Mesendoderm (in vitro differentiated cells): ENCODE measurements at regions not wholly inside any gene's neighbourhood (a gene's known extent, or its start where the extent isn't known, plus 50 kb on each side); places are given as distances from the start of the nearest gene placed in this dataset.

ENCODE experiments used
- DNase-seq: peaks from one replicate; pipeline ENCODE4 v3.0.0; 2013
- H2AK5ac ChIP-seq: 2 replicates; pipeline ENCODE4 v1.6.1; 2013; ENCODE audit warnings: low read length, inconsistent platforms
- H2BK120ac ChIP-seq: 2 replicates; pipeline ENCODE4 v1.6.1; 2013; ENCODE audit warnings: low read depth, mild to moderate bottlenecking, low read length, moderate library complexity, mixed read lengths
- H2BK15ac ChIP-seq: replicated peaks from 2 replicates; pipeline ENCODE4 v1.6.1; 2013; ENCODE audit warnings: low read depth, mild to moderate bottlenecking, moderate library complexity
- H2BK5ac ChIP-seq: 2 replicates; pipeline ENCODE4 v1.6.1; 2013; ENCODE audit warnings: low read length, inconsistent platforms
- H3K18ac ChIP-seq: 2 replicates; pipeline ENCODE4 v1.6.1; 2013; ENCODE audit warnings: mild to moderate bottlenecking, low read length, mixed read lengths
- H3K23ac ChIP-seq: one replicate; pipeline ENCODE4 v1.6.1; 2013; ENCODE audit warnings: low read length
- H3K27ac ChIP-seq: 2 replicates; pipeline ENCODE4 v1.5.1; 2013; ENCODE audit warnings: low read depth, mild to moderate bottlenecking, inconsistent platforms, low read length, moderate library complexity
- H3K27me3 ChIP-seq: 2 replicates; pipeline ENCODE4 v1.6.1; 2013; ENCODE audit warnings: low read length, control low read depth, mild to moderate bottlenecking, inconsistent platforms; ENCODE audit not compliant: insufficient read depth, poor library complexity
- H3K36me3 ChIP-seq: 2 replicates; pipeline ENCODE4 v1.6.1; 2013; ENCODE audit warnings: low read length, inconsistent platforms; ENCODE audit not compliant: control insufficient read depth, insufficient read depth
- H3K4ac ChIP-seq: one replicate; pipeline ENCODE4 v1.6.1; 2013; ENCODE audit warnings: low read depth, mild to moderate bottlenecking, low read length, moderate library complexity
- H3K4me1 ChIP-seq: 2 replicates; pipeline ENCODE4 v1.6.1; 2013; ENCODE audit warnings: low read depth, low read length, inconsistent platforms; ENCODE audit not compliant: control insufficient read depth
- H3K4me2 ChIP-seq: 2 replicates; pipeline ENCODE4 v1.6.1; 2013; ENCODE audit warnings: low read length
- H3K4me3 ChIP-seq: 2 replicates; pipeline ENCODE4 v1.5.1; 2013; ENCODE audit warnings: mild to moderate bottlenecking, low read length
- H3K56ac ChIP-seq: one replicate; pipeline ENCODE4 v1.6.1; 2013; ENCODE audit warnings: low read length
- H3K79me1 ChIP-seq: 2 replicates; pipeline ENCODE4 v1.6.1; 2013; ENCODE audit warnings: low read length, inconsistent platforms
- H3K79me2 ChIP-seq: 2 replicates; pipeline ENCODE4 v1.6.1; 2013; ENCODE audit warnings: mild to moderate bottlenecking, low read length; ENCODE audit not compliant: control insufficient read depth, insufficient read depth
- H3K9ac ChIP-seq: 2 replicates; pipeline ENCODE4 v1.6.1; 2013; ENCODE audit warnings: low read length, inconsistent platforms
- H4K5ac ChIP-seq: one replicate; pipeline ENCODE4 v1.6.1; 2013; ENCODE audit warnings: low read length
- H4K8ac ChIP-seq: one replicate; pipeline ENCODE4 v1.6.1; 2013; ENCODE audit warnings: low read depth, mild to moderate bottlenecking, control low read depth, low read length, moderate library complexity
- WGBS: extraction: QIAGEN DNeasy Blood & Tissue Kit; methylation state at CpG from one replicate; pipeline ENCODE4 v1.1.7; 2013; ENCODE audit warnings: low lambda C conversion rate, missing lambda C conversion rate; ENCODE audit not compliant: insufficient coverage; ENCODE audit errors: extremely low coverage; 5-methylcytosine and 5-hydroxymethylcytosine counted together

DNA sequence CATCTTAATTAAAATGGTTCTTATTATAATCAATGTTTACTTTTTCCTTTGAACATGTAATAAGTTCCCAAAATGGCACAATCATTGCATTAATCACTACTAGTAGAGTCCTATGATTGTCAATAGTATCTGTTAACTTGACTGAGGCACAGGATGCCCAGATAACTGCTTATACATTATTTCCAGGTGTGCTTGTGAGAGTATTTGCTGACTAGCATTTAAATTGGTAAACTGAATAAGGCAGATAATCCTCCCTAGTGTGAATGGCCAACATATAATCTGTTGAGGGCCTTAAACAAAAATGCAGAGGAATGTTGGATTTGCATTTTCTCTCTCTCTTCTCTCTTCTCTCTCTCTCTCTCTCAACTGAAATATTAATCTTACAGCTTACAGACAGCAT, 999.3 kb upstream of the TMPRSS15 start:
- Histone ChIP-seq H3K4me3 (no peak overlapping the region), H2BK15ac (no peak overlapping the region), H2BK5ac (no peak overlapping the region), H3K4me1 (no peaks in the 10 kb centered on the region), H3K4me2 (no peak overlapping the region), H3K4ac (no peak overlapping the region), H3K9ac (no peak overlapping the region), H3K27me3 (no peaks in the 10 kb centered on the region), H4K5ac (no peak overlapping the region), H3K18ac (no peak overlapping the region), H3K27ac (no peak overlapping the region), H3K23ac (no peak overlapping the region), H4K8ac (no peak overlapping the region), H3K36me3 (no peaks in the 10 kb centered on the region), H3K79me2 (no peaks in the 10 kb centered on the region), H2AK5ac (no peak overlapping the region), H2BK120ac (no peak overlapping the region), H3K79me1 (no peaks in the 10 kb centered on the region), H3K56ac (no peak overlapping the region)
- DNase-seq, result no peak

DNA sequence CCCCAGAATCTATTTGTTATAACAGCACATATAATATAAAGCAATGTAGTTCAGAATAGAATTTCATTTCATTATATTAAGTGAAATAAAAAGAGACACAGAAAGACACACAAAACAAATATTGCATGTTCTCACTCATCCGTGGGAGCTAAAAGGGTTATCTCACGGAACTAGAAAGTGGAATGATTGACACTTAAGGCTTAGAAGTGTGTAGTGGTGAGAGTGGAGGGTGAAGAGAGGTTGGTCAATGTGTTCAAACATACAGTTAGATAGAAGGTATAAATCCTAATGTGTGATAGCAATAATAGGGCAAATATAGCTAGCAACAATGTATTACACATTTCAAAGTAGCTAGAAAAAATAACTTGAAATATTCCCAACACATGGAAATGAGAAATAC, 1001.7 kb upstream of the TMPRSS15 start:
- H3K23ac ChIP-seq, result no peak overlapping the region
- H3K27ac ChIP-seq, result no peak overlapping the region
- H3K36me3 ChIP-seq, result no peaks in the 10 kb centered on the region
- H3K4me3 ChIP-seq, result no peak overlapping the region
- no peak overlapping the region for H3K56ac ChIP-seq
- H3K4me1 ChIP-seq, result no peaks in the 10 kb centered on the region
- no peak overlapping the region for H4K8ac ChIP-seq
- H3K18ac ChIP-seq, result no peak overlapping the region
- H2AK5ac ChIP-seq, result no peak overlapping the region
- DNase-seq, result no peak
- H2BK5ac ChIP-seq, result no peak overlapping the region
- no peaks in the 10 kb centered on the region for H3K27me3 ChIP-seq
- no peak overlapping the region for H3K4me2 ChIP-seq
- no peaks in the 10 kb centered on the region for H3K79me1 ChIP-seq
- H3K4ac ChIP-seq, result no peak overlapping the region
- no peaks in the 10 kb centered on the region for H3K79me2 ChIP-seq
- no peak overlapping the region for H2BK120ac ChIP-seq
- H4K5ac ChIP-seq, result no peak overlapping the region
- no CpG with 5 or more reads among the region's 2 CpGs for WGBS
- H2BK15ac ChIP-seq, result no peak overlapping the region
- no peak overlapping the region for H3K9ac ChIP-seq

DNA sequence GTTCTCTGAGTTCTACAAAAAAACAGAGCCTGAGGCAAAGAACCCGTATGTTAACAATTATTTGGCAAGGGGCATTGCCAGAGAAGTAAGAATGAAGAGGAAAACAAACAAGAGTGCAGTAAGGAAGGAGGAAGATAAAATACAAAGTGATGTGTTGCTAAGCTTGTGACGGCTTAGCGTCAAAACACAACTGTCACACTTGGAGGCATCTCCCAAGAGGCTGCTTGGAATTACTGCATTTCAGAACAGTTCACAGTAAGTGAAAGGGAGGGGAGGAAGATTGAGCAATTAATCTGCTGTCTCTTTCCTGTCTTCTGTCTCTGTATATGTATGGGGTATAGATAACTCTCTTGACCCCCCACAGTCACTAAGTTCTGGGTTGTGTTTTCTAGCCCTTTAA, 1017.0 kb upstream of the TMPRSS15 start:
- DNase-seq, result peak; percentile 7

DNA sequence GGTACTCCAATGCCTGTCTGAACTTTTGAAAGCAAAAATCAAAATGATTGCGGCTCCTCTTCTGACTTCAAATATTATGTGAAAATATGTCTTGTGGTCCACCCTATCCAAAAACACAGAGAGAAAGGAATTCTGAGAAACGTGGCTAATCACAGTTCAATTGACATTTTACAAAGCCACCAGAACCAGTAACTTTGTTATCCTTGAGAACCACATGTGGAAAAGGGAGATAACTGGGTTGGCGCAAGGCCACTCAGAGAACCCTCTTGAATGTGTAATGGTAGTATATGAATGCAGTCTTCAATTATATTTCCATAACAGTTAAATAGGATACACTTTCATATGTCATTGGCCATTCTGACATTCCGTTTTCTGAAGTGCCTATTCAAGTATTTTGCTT, 1030.0 kb upstream of the TMPRSS15 start:
- Histone ChIP-seq H4K5ac (no peak overlapping the region), H3K23ac (no peak overlapping the region), H3K9ac (no peak overlapping the region), H3K79me1 (no peaks in the 10 kb centered on the region), H3K18ac (no peak overlapping the region), H3K4me3 (no peak overlapping the region), H3K36me3 (no peaks in the 10 kb centered on the region), H4K8ac (no peak overlapping the region), H2AK5ac (no peak overlapping the region), H3K79me2 (no peaks in the 10 kb centered on the region), H3K56ac (no peak overlapping the region), H3K4me2 (no peak overlapping the region), H3K27ac (no peak overlapping the region), H2BK5ac (no peak overlapping the region), H3K4me1 (no peaks in the 10 kb centered on the region), H3K4ac (no peak overlapping the region), H2BK15ac (no peak overlapping the region), H3K27me3 (no peaks in the 10 kb centered on the region), H2BK120ac (no peak overlapping the region)
- DNase-seq, result no peak
- WGBS, result no CpG with 5 or more reads among the region's 4 CpGs

More for the DNA sequence above, 1017.0 kb upstream of the TMPRSS15 start:
- Histone ChIP-seq H2BK15ac (no peak overlapping the region), H3K79me1 (no peaks in the 10 kb centered on the region), H3K36me3 (no peaks in the 10 kb centered on the region), H3K27ac (no peak overlapping the region), H2BK120ac (no peak overlapping the region), H3K4me3 (no peak overlapping the region), H3K18ac (no peak overlapping the region), H3K4ac (no peak overlapping the region), H4K5ac (no peak overlapping the region), H4K8ac (no peak overlapping the region), H2AK5ac (no peak overlapping the region), H3K56ac (no peak overlapping the region), H3K4me1 (no peaks in the 10 kb centered on the region), H3K79me2 (no peaks in the 10 kb centered on the region), H3K27me3 (no peaks in the 10 kb centered on the region), H3K9ac (no peak overlapping the region), H3K23ac (no peak overlapping the region), H3K4me2 (no peak overlapping the region), H2BK5ac (no peak overlapping the region)
- WGBS, result no CpG with 5 or more reads among the region's 3 CpGs

DNA sequence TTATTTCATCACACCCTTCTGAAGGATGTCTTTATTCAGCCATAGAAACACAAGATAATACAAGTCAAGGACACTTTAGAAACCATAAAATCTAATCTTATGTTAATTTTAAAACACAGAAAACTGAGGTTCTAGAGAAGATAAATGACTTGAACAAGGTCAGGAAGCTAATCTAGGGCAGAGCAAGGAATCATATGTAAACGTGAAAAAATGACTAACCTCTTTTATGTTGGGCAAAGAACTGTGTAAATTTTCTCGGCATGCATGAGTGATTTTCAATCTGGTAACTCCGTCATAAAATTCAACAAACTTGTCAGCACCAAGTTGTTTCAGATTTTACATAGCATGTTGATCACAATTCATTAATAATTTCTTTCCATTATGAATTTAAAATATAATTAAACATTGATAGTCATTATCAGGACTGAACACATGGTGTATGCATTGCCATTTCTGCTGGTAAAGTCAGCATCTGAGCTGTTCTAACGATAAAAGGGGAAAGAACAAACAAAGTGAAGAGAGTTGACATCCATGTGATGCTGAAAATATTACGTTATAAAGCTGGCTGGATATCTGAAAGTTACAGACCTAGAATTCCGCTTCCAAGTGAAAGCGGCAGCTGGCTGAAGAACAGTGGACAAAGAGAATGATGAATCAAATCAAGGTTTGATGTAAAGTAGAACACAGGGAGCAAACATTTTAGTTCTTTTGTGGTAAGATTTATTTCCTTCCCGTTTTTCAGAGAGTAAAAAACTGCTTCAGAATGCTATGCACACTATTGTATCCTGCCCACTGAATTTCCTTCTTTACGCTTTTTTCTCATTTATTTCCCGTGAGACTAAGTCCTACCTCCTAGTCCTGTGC, 1037.4 kb upstream of the TMPRSS15 start:
- Histone ChIP-seq H3K79me1 (no peaks in the 10 kb centered on the region), H3K9ac (no peak overlapping the region), H3K27me3 (no peaks in the 10 kb centered on the region), H3K4me3 (no peak overlapping the region), H3K27ac (no peak overlapping the region), H3K18ac (no peak overlapping the region), H2BK120ac (no peak overlapping the region), H4K5ac (no peak overlapping the region), H3K36me3 (no peaks in the 10 kb centered on the region), H3K4ac (no peak overlapping the region), H3K79me2 (no peaks in the 10 kb centered on the region), H2BK5ac (no peak overlapping the region), H2AK5ac (no peak overlapping the region), H3K4me2 (no peak overlapping the region), H4K8ac (no peak overlapping the region), H3K23ac (no peak overlapping the region), H3K4me1 (no peaks in the 10 kb centered on the region), H2BK15ac (no peak overlapping the region), H3K56ac (no peak overlapping the region)
- WGBS, result no CpG with 5 or more reads among the region's 10 CpGs
- no peak for DNase-seq

DNA sequence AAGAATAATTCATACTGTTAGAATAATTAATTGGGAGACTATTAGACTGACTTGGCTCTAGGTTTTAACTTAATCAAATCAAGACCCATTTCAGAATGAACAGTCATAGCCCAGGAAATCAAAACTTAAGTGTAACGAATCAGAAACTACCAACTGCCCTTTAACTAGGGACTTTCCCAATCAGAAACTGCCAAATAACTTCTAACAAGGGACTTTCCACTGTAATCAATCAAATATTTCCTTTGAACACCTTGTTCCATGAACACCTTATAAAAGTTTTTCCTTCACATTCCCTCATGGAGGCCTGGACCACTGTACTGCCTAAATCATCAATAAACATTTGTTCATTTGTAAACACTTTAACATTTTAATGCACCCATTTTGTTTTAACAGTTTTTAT, 1054.7 kb upstream of the TMPRSS15 start:
- Histone ChIP-seq H4K5ac (no peak overlapping the region), H3K9ac (no peak overlapping the region), H3K56ac (no peak overlapping the region), H3K4me1 (no peaks in the 10 kb centered on the region), H3K4ac (no peak overlapping the region), H3K4me3 (no peak overlapping the region), H3K36me3 (no peaks in the 10 kb centered on the region), H4K8ac (no peak overlapping the region), H3K4me2 (no peak overlapping the region), H3K79me2 (no peaks in the 10 kb centered on the region), H2BK120ac (no peak overlapping the region), H2BK15ac (no peak overlapping the region), H2BK5ac (no peak overlapping the region), H2AK5ac (no peak overlapping the region), H3K79me1 (no peaks in the 10 kb centered on the region), H3K23ac (no peak overlapping the region), H3K27ac (no peak overlapping the region), H3K27me3 (no peaks in the 10 kb centered on the region), H3K18ac (no peak overlapping the region)
- no CpG with 5 or more reads among the region's 1 CpG for WGBS
- no peak for DNase-seq
